Endothelial cell (in vitro differentiated cells): ENCODE measurements at regions not wholly inside any gene's neighbourhood (a gene's known extent, or its start where the extent isn't known, plus 50 kb on each side); places are given as distances from the start of the nearest gene placed in this dataset.
"Not testable (repeated sequence)": the region's sequence is repeated elsewhere in the genome, so short reads cannot be mapped to it uniquely, and the experiment has no call there.

Experiments
- DNase-seq: peaks from one replicate; pipeline ENCODE4 v3.0.0; 2021; ENCODE audit warnings: low spot score
- H3K27ac Mint-ChIP-seq: one replicate; pipeline ENCODE4 v1.8.0; 2021; ENCODE audit warnings: mixed read lengths, inconsistent platforms; ENCODE audit not compliant: unreplicated experiment
- H3K27me3 Mint-ChIP-seq: one replicate; pipeline ENCODE4 v1.8.0; 2021; ENCODE audit warnings: mild to moderate bottlenecking, moderate library complexity, mixed read lengths, inconsistent platforms; ENCODE audit not compliant: unreplicated experiment
- H3K36me3 Mint-ChIP-seq: one replicate; pipeline ENCODE4 v1.8.0; 2021; ENCODE audit warnings: mild to moderate bottlenecking, low read depth, mixed read lengths, inconsistent platforms; ENCODE audit not compliant: unreplicated experiment
- H3K4me1 Mint-ChIP-seq: one replicate; pipeline ENCODE4 v1.8.0; 2021; ENCODE audit warnings: mild to moderate bottlenecking, mixed read lengths, inconsistent platforms; ENCODE audit not compliant: unreplicated experiment
- H3K4me3 Mint-ChIP-seq: one replicate; pipeline ENCODE4 v1.8.0; 2021; ENCODE audit warnings: mild to moderate bottlenecking, mixed read lengths, inconsistent platforms; ENCODE audit not compliant: unreplicated experiment
- H3K9me3 Mint-ChIP-seq: one replicate; pipeline ENCODE4 v1.8.0; 2021; ENCODE audit warnings: mixed read lengths, inconsistent platforms; ENCODE audit not compliant: unreplicated experiment
- CTCF ChIP-seq: fragments of 200-600 bp; sonication (generic); IDR thresholded peaks from one replicate; pipeline ENCODE4 v1.5.0; 2021; ENCODE audit warnings: antibody characterized with exemption; ENCODE audit not compliant: unreplicated experiment

- Mint-ChIP-seq H3K4me3 (no peak overlapping the region), H3K9me3 (no peaks in the 10 kb centered on the region), H3K36me3 (no peaks in the 10 kb centered on the region), H3K27me3 (peaks cover 4% of the 10 kb centered on the region), H3K27ac (no peak overlapping the region), H3K4me1 (peaks cover 18% of the 10 kb centered on the region)
- TF ChIP-seq CTCF: no peak
- DNase-seq: no peak
These were observed 92.0 kb downstream of the TTLL2 start for GRCh38 chr6:167416676-167417430.

GRCh38 chr6:167420177-167420576 lies 95.3 kb downstream of the TTLL2 start:
- peaks cover 20% of the 10 kb centered on the region for H3K4me1 Mint-ChIP-seq
- H3K27me3 Mint-ChIP-seq: peaks cover 4% of the 10 kb centered on the region
- H3K27ac Mint-ChIP-seq: no peak overlapping the region
- no peaks in the 10 kb centered on the region for H3K9me3 Mint-ChIP-seq
- TF ChIP-seq CTCF: no peak
- H3K36me3 Mint-ChIP-seq: no peaks in the 10 kb centered on the region
- DNase-seq: no peak
- no peak overlapping the region for H3K4me3 Mint-ChIP-seq

GRCh38 chr6:167420858-167421766 lies 96.2 kb downstream of the TTLL2 start:
- Mint-ChIP-seq H3K4me1 (peaks cover 29% of the 10 kb centered on the region), H3K36me3 (no peaks in the 10 kb centered on the region), H3K27ac (no peak overlapping the region), H3K9me3 (no peaks in the 10 kb centered on the region), H3K27me3 (peaks cover 7% of the 10 kb centered on the region), H3K4me3 (no peak overlapping the region)
- TF ChIP-seq CTCF: no peak
- DNase-seq: no peak

GRCh38 chr6:167421944-167422343 lies 97.1 kb downstream of the TTLL2 start:
- H3K4me1 Mint-ChIP-seq: peaks cover 28% of the 10 kb centered on the region
- not testable (repeated sequence) for H3K36me3 Mint-ChIP-seq, H3K9me3 Mint-ChIP-seq, DNase-seq, H3K4me3 Mint-ChIP-seq, H3K27me3 Mint-ChIP-seq, H3K27ac Mint-ChIP-seq

- Mint-ChIP-seq H3K9me3 (no peaks in the 10 kb centered on the region), H3K27me3 (peaks cover 5% of the 10 kb centered on the region), H3K27ac (no peak overlapping the region), H3K36me3 (no peaks in the 10 kb centered on the region), H3K4me1 (peaks cover 26% of the 10 kb centered on the region), H3K4me3 (no peak overlapping the region)
- TF ChIP-seq CTCF: no peak
- no peak for DNase-seq
These were observed 98.0 kb downstream of the TTLL2 start for GRCh38 chr6:167422934-167423333.
